H9 (cell line): ENCODE measurements at regions not wholly inside any gene's neighbourhood (a gene's known extent, or its start where the extent isn't known, plus 50 kb on each side); places are given as distances from the start of the nearest gene placed in this dataset.

Experiments
- DNase-seq: peaks from one replicate; pipeline ENCODE4 v3.0.0-alpha.2; 2017
- H2AFZ ChIP-seq: one replicate; pipeline ENCODE4 v1.6.1; 2013; ENCODE audit warnings: mild to moderate bottlenecking, low read length, control low read depth, moderate library complexity
- H2AK5ac ChIP-seq: 2 replicates; pipeline ENCODE4 v1.6.1; 2013; ENCODE audit warnings: low read length, control low read depth, mixed read lengths; ENCODE audit not compliant: insufficient read length
- H2BK120ac ChIP-seq: one replicate; pipeline ENCODE4 v1.6.1; 2013; ENCODE audit warnings: low read depth, mild to moderate bottlenecking, low read length, control low read depth, inconsistent platforms; ENCODE audit not compliant: poor library complexity, severe bottlenecking
- H2BK12ac ChIP-seq: 2 replicates; pipeline ENCODE4 v1.6.1; 2013; ENCODE audit warnings: low read length, control low read depth, mixed read lengths, low read depth; ENCODE audit not compliant: insufficient read length
- H2BK15ac ChIP-seq: 2 replicates; pipeline ENCODE4 v1.6.1; 2013; ENCODE audit warnings: low read depth, low read length, control low read depth
- H2BK20ac ChIP-seq: one replicate; pipeline ENCODE4 v1.6.1; 2013; ENCODE audit warnings: low read depth, mild to moderate bottlenecking, low read length, control low read depth, inconsistent platforms; ENCODE audit not compliant: poor library complexity, severe bottlenecking
- H2BK5ac ChIP-seq: 2 replicates; pipeline ENCODE4 v1.6.1; 2013; ENCODE audit warnings: low read length, control low read depth, mixed read lengths; ENCODE audit not compliant: insufficient read length
- H3K14ac ChIP-seq: 2 replicates; pipeline ENCODE4 v1.6.1; 2013; ENCODE audit warnings: low read length, control low read depth; ENCODE audit not compliant: insufficient read depth
- H3K18ac ChIP-seq: 2 replicates; pipeline ENCODE4 v1.6.1; 2013; ENCODE audit warnings: low read depth, mild to moderate bottlenecking, mixed read lengths, low read length, control low read depth; ENCODE audit not compliant: insufficient read length
- H3K23ac ChIP-seq: 2 replicates; pipeline ENCODE4 v1.6.1; 2013; ENCODE audit warnings: low read length, control low read depth, mixed read lengths, low read depth; ENCODE audit not compliant: insufficient read length
- H3K23me2 ChIP-seq: 2 replicates; pipeline ENCODE4 v1.6.1; 2013; ENCODE audit warnings: low read depth, mild to moderate bottlenecking, mixed read lengths, low read length, control low read depth; ENCODE audit not compliant: insufficient read length, poor library complexity, severe bottlenecking
- H3K27ac ChIP-seq: 2 replicates; pipeline ENCODE4 v1.5.1; 2013; ENCODE audit warnings: low read length, control low read depth, mixed read lengths, low read depth; ENCODE audit not compliant: insufficient read length
- H3K27me3 ChIP-seq: 2 replicates; pipeline ENCODE4 v1.6.1; 2013; ENCODE audit warnings: low read length, control low read depth, inconsistent platforms; ENCODE audit not compliant: insufficient read depth
- H3K4ac ChIP-seq: 2 replicates; pipeline ENCODE4 v1.6.1; 2013; ENCODE audit warnings: low read depth, mild to moderate bottlenecking, control low read depth, inconsistent platforms, low read length, moderate library complexity
- H3K4me1 ChIP-seq: 2 replicates; pipeline ENCODE4 v1.6.1; 2013; ENCODE audit warnings: low read length, control low read depth, inconsistent platforms; ENCODE audit not compliant: insufficient read depth
- H3K4me2 ChIP-seq: 2 replicates; pipeline ENCODE4 v1.6.1; 2013; ENCODE audit warnings: low read length, control low read depth, mixed read lengths; ENCODE audit not compliant: insufficient read length, insufficient read depth
- H3K56ac ChIP-seq: 2 replicates; pipeline ENCODE4 v1.6.1; 2013; ENCODE audit warnings: low read depth, mild to moderate bottlenecking, mixed read lengths, low read length, control low read depth; ENCODE audit not compliant: insufficient read length
- H3K79me1 ChIP-seq: 2 replicates; pipeline ENCODE4 v1.6.1; 2013; ENCODE audit warnings: low read depth, mild to moderate bottlenecking, moderate library complexity, low read length, control low read depth, inconsistent platforms; ENCODE audit not compliant: insufficient read depth, poor library complexity, severe bottlenecking
- H3K79me2 ChIP-seq: 2 replicates; pipeline ENCODE4 v1.6.1; 2013; ENCODE audit warnings: low read length, control low read depth, inconsistent platforms; ENCODE audit not compliant: insufficient read depth
- H3K9ac ChIP-seq: 2 replicates; pipeline ENCODE4 v1.6.1; 2013; ENCODE audit warnings: low read length, control low read depth, mixed read lengths; ENCODE audit not compliant: insufficient read length; ENCODE audit errors: extremely low read depth
- H3K9me3 ChIP-seq: one replicate; pipeline ENCODE4 v1.6.1; 2013; ENCODE audit warnings: low read depth, low read length, inconsistent platforms; ENCODE audit not compliant: control insufficient read depth
- H3T11ph ChIP-seq: one replicate; pipeline ENCODE4 v1.6.1; 2013; ENCODE audit warnings: mild to moderate bottlenecking, low read length, control low read depth, inconsistent platforms
- H4K20me1 ChIP-seq: one replicate; pipeline ENCODE4 v1.6.1; 2013; ENCODE audit not compliant: control insufficient read depth, insufficient read length, insufficient read depth
- H4K5ac ChIP-seq: 2 replicates; pipeline ENCODE4 v1.6.1; 2013; ENCODE audit warnings: low read depth, mild to moderate bottlenecking, mixed read lengths, low read length, control low read depth; ENCODE audit not compliant: insufficient read length
- H4K8ac ChIP-seq: replicated peaks from 2 replicates; pipeline ENCODE4 v1.6.1; 2013; ENCODE audit warnings: low read length, control low read depth, mixed read lengths, low read depth; ENCODE audit not compliant: insufficient read length
- H4K91ac ChIP-seq: 2 replicates; pipeline ENCODE4 v1.6.1; 2013; ENCODE audit warnings: low read depth, mild to moderate bottlenecking, moderate library complexity, mixed read lengths, low read length, control low read depth; ENCODE audit not compliant: insufficient read length
- H3K27ac Mint-ChIP-seq, 3 experiments: 2 replicates in 2 of 3; 3 replicates in 1 of 3; pipeline ENCODE4 v1.8.0; 2020 to 2021; ENCODE audit warnings: mixed read lengths in 3 of 3, mild to moderate bottlenecking in 1 of 3, moderate library complexity in 1 of 3
- H3K27me3 Mint-ChIP-seq: 2 replicates; pipeline ENCODE4 v1.8.0; 2021; ENCODE audit warnings: low read depth, mild to moderate bottlenecking, moderate library complexity, mixed read lengths
- H3K36me3 Mint-ChIP-seq, 3 experiments: 2 replicates in 2 of 3; 3 replicates in 1 of 3; pipeline ENCODE4 v1.8.0; 2020 to 2021; ENCODE audit warnings: low read depth in 3 of 3, mixed read lengths in 3 of 3; ENCODE audit not compliant: insufficient read depth in 1 of 3
- H3K4me1 Mint-ChIP-seq, 2 experiments: 2 replicates each; pipeline ENCODE4 v1.8.0; 2020; ENCODE audit warnings: mixed read lengths in 2 of 2
- H3K4me3 Mint-ChIP-seq, 2 experiments: 2 replicates in 1 of 2; 3 replicates in 1 of 2; pipeline ENCODE4 v1.8.0; 2020 to 2021; ENCODE audit warnings: mild to moderate bottlenecking in 2 of 2, mixed read lengths in 2 of 2, moderate library complexity in 1 of 2
- H3K9me3 Mint-ChIP-seq, 2 experiments: 2 replicates in 1 of 2; 3 replicates in 1 of 2; pipeline ENCODE4 v1.8.0; 2020; ENCODE audit warnings: mild to moderate bottlenecking in 2 of 2, mixed read lengths in 2 of 2, moderate library complexity in 1 of 2
- WGBS: extraction: QIAGEN DNeasy Blood & Tissue Kit; methylation state at CpG from one replicate; pipeline ENCODE4 v1.1.7; 2013; ENCODE audit warnings: missing lambda C conversion rate, low lambda C conversion rate, mixed read lengths; ENCODE audit not compliant: insufficient read length; ENCODE audit errors: extremely low coverage; 5-methylcytosine and 5-hydroxymethylcytosine counted together
- TF ChIP-seq, protein P1 (sequence below): fragments of 200-600 bp; sonication (generic); conservative IDR thresholded peaks from 3 replicates; pipeline ENCODE4 v1.8.0; 2021; ENCODE audit warnings: antibody characterized with exemption, mild to moderate bottlenecking

- Histone ChIP-seq H4K5ac (no peak overlapping the region), H2BK15ac (no peak overlapping the region), H3K27me3 (no peaks in the 10 kb centered on the region), H3K79me1 (no peaks in the 10 kb centered on the region), H3K14ac (no peak overlapping the region), H3K4me1 (peaks cover 6% of the 10 kb centered on the region; the same call in 1 of the 2 replicates), H3K23me2 (no peaks in the 10 kb centered on the region), H4K91ac (no peak overlapping the region), H3K18ac (no peak overlapping the region), H2BK120ac (no peak overlapping the region), H3K4ac (no peak overlapping the region), H3K79me2 (no peaks in the 10 kb centered on the region), H4K8ac (no peak overlapping the region), H3K9me3 (no peaks in the 10 kb centered on the region), H3K23ac (no peak overlapping the region), H3T11ph (no peak overlapping the region), H3K27ac (no peak overlapping the region), H2BK20ac (no peak overlapping the region), H3K56ac (no peak overlapping the region), H4K20me1 (no peaks in the 10 kb centered on the region), H3K4me2 (no peak overlapping the region), H3K9ac (no peak overlapping the region), H2AK5ac (no peak overlapping the region), H2AFZ (no peak overlapping the region), H2BK5ac (no peak overlapping the region), H2BK12ac (no peak overlapping the region)
- TF ChIP-seq, protein P1, sequence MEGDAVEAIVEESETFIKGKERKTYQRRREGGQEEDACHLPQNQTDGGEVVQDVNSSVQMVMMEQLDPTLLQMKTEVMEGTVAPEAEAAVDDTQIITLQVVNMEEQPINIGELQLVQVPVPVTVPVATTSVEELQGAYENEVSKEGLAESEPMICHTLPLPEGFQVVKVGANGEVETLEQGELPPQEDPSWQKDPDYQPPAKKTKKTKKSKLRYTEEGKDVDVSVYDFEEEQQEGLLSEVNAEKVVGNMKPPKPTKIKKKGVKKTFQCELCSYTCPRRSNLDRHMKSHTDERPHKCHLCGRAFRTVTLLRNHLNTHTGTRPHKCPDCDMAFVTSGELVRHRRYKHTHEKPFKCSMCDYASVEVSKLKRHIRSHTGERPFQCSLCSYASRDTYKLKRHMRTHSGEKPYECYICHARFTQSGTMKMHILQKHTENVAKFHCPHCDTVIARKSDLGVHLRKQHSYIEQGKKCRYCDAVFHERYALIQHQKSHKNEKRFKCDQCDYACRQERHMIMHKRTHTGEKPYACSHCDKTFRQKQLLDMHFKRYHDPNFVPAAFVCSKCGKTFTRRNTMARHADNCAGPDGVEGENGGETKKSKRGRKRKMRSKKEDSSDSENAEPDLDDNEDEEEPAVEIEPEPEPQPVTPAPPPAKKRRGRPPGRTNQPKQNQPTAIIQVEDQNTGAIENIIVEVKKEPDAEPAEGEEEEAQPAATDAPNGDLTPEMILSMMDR: no peak
- no peak overlapping the region for H3K4me3 Mint-ChIP-seq
- H3K36me3 Mint-ChIP-seq: no peaks in the 10 kb centered on the region
- no peak for DNase-seq
- H3K27ac Mint-ChIP-seq: no peak overlapping the region
- H3K27me3 Mint-ChIP-seq: peaks cover 3% of the 10 kb centered on the region
- H3K9me3 Mint-ChIP-seq: no peaks in the 10 kb centered on the region
- no CpG with 5 or more reads among the region's 9 CpGs for WGBS
- peaks cover 7 to 9% of the 10 kb centered on the region in 2 experiments for H3K4me1 Mint-ChIP-seq
These were observed 234.4 kb downstream of the LPIN1 start for GRCh38 chr2:11980809-11981208.
